ENCODE measurements at regions not wholly inside any gene's neighbourhood (a gene's known extent, or its start where the extent isn't known, plus 50 kb on each side); places are given as distances from the start of the nearest gene placed in this dataset.
"Not testable (repeated sequence)": the region's sequence is repeated elsewhere in the genome, so short reads cannot be mapped to it uniquely, and the experiment has no call there.

DNA sequence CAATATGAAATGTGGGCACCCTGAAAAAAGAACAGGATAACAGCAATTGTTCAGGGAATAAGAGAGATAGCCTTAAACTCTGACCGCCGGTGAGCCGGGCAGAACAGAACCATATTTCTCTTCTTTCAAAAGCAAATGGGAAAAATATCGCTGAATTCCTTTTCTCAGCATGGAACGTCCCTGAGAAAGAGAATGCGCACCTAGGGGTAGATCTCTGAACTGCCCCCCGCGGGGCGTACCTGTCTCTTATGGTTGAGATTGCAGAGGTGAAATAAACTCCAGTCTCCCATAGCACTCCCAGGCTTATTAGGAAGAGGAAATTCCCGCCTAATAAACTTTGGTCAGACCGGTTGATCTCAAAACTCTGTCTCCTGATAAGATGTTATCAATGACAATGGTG, 82.1 kb upstream of the DEFB108B start:
- not testable (repeated sequence) for TF ChIP-seq EZH2 (IDR thresholded peaks at IDR 0.05; ENCODE audit: borderline replicate concordance); EZH2phosphoT487 (IDR thresholded peaks at IDR 0.05; ENCODE audit: low read depth, severe bottlenecking, unreplicated experiment)
- TF ChIP-seq, protein P1, sequence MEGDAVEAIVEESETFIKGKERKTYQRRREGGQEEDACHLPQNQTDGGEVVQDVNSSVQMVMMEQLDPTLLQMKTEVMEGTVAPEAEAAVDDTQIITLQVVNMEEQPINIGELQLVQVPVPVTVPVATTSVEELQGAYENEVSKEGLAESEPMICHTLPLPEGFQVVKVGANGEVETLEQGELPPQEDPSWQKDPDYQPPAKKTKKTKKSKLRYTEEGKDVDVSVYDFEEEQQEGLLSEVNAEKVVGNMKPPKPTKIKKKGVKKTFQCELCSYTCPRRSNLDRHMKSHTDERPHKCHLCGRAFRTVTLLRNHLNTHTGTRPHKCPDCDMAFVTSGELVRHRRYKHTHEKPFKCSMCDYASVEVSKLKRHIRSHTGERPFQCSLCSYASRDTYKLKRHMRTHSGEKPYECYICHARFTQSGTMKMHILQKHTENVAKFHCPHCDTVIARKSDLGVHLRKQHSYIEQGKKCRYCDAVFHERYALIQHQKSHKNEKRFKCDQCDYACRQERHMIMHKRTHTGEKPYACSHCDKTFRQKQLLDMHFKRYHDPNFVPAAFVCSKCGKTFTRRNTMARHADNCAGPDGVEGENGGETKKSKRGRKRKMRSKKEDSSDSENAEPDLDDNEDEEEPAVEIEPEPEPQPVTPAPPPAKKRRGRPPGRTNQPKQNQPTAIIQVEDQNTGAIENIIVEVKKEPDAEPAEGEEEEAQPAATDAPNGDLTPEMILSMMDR (IDR thresholded peaks at IDR 0.05; ENCODE audit: poor library complexity) = not testable (repeated sequence)

Data from hepatocyte (in vitro differentiated cells).